ENCODE measurements at regions not wholly inside any gene's neighbourhood (a gene's known extent, or its start where the extent isn't known, plus 50 kb on each side); places are given as distances from the start of the nearest gene placed in this dataset.

GRCh38 chr4:117137145-117137544 is 51.8 kb upstream of the TRAM1L1 start:
- TF ChIP-seq POLR2A (IDR thresholded peaks at IDR 0.05) (no peak), CTCF (IDR thresholded peaks at IDR 0.05) (no peak)

Data from lower leg skin (tissue), 3 donors.